ENCODE measurements at regions not wholly inside any gene's neighbourhood (a gene's known extent, or its start where the extent isn't known, plus 50 kb on each side); places are given as distances from the start of the nearest gene placed in this dataset.

DNA sequence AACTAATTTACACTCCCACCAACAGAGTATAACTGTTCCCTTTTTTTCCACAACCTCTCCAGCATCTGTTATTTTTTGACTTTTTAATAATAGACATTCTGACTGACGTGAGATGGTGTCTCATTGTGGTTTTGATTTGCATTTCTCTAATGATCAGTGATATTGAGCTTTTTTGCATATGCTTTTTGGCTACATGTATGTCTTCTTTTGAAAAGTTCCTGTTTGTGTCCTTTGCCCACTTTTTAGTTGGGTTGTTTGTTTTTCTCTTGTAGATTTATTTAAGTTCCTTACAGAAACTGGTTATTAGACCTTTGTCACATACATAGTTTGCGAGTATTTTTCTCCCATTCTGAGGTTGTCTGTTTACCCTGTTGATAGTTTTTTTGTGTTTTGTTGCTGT lies 375.2 kb downstream of the MATN1 start:
- DNase-seq = no peak

DNA sequence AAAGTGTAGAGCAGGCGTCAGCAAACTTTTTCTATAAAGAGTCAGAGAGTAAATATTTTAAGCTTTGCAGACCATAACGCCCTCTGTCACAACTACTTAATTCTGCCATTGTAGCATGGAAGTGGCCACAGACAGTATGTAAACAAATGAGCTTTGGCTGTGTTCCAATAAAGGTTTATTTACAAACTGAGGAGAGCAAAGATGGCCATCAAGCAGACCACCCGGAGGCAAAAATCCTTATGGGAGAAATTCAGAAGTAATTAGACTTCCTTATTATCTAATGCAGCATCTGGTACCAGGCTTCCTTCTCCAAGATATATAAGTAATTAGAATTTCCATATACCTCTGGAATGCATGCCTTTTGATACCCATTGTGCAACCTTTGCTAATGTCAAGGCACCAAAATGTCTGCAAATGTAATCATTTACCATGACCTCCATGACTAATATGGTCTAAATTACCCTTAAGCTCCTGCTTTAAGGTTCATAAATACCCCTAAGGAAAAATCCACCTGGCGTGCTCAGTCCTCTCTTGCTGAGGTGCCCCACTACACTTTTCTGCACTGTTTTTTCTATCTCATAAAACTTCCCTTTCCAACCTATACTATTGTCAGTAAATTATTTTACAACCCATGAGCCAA lies 377.8 kb downstream of the MATN1 start:
- no peak for DNase-seq

DNA sequence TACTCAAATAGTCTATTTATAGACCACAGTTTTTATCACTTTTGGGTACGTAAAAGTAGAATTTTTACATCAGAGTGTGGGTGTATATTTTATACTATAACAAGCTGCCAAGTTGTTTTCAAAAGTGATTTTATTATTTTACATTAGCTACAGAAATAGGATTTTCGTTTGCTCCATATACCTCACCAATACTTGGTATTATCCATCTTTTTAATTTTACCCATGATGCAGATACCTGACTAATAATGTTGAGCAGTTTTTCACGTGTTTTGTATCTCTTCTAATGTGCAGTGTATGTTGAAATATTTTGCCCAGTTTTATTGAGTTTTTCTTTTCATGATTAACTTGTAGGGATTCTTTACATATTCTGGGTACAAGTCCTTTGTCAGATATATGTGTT lies 379.8 kb downstream of the MATN1 start:
- no peak for DNase-seq

DNA sequence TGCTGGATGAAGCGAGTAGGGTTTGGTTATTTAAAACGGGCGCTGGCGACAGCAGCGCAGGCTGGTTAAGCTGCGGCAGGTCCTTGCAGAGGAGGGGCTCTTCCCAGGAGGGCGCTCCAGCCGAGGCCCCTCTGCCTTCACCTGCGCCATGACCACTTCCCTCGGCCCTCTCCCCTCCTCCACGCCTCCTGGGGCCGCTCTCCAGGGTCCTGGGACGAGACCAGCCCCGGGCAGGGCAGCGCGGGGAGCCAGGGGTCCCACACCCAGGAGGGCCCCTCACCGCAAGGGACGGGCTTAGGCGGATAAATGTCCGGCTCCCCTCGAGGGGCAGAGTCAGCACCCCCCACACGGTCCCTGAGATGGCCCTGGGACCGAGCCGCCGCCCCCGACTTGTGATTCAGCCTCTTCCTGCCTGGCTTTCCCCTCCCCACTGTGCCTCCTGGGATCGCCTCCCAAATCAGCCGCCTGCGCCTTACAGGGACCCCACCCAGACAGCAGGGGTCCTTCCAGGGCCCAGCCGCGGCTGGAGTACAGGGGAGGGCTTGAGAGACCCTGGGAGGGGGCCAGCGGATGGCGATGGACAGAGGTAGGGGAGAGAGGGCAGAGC lies 380.7 kb downstream of the MATN1 start:
- DNase-seq = no peak

DNA sequence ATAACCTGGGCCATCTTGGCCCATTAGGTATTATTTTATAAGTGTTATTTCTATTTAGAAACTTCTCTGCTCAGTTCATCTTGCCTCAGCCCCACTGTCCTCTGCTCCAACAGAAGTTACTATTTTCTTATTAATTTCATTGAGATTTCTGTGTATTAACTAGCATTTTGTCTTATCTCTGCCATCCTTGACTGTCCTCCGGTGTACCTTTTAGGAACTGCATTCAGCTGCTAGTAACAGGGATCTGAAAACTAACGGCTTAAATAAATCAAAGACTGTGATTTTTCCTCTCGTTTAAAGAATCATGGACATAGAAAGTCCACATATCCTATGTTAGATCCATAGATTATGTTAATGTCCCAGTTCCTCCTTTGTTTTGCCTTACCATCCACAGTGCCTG lies 382.5 kb downstream of the MATN1 start:
- no peak for DNase-seq

DNA sequence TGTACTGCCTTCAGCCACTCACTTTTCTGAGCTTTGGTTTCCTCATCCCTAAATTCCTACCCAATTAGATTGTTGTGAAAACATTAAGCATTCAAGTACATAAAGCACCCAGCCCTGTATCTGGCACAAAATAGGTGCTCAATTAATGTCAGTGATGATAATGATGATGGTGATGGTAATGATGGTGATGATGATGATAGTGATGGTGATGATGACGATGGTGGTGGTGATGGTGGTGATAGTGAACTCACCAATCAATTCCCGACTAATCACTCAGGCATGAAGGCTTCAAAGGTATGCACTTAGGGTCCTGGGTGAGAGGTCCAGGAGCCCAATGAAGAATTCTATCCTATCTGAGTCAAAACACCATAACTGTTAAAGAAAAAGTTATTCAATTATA lies 383.5 kb downstream of the MATN1 start:
- no peak for DNase-seq

DNA sequence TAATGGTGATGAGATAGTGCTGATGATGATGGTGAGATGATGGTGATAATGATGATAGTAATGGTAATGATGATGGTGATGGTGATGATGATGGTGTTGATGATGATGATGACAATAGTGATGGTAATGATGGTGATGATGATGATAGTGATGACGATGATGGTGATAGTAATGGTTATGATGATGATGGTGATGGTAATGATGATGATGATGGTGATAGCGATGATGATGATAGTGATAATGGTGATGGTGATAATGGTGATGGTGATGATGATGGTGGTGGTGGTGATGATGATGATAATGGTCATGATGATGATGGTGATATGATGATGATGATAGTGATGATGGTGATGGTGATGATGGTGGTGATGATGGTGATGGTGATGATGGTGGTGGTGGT lies 384.6 kb downstream of the MATN1 start:
- DNase-seq = no peak

DNA sequence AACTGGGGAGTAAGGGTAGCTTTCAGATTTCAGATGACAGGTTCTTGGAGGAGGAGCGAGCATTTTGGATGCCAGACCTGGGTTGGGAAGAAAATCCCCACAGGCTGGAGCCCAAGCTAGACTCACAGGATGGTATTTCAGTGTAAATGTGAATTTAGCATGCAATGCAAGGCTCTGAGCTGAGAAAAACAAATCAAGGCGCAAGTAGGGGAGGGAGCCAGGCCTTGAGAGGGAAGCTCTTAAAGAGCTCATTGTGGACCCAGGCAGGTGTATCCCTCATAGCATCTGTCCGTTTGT lies 386.1 kb downstream of the MATN1 start:
- DNase-seq = no peak

DNA sequence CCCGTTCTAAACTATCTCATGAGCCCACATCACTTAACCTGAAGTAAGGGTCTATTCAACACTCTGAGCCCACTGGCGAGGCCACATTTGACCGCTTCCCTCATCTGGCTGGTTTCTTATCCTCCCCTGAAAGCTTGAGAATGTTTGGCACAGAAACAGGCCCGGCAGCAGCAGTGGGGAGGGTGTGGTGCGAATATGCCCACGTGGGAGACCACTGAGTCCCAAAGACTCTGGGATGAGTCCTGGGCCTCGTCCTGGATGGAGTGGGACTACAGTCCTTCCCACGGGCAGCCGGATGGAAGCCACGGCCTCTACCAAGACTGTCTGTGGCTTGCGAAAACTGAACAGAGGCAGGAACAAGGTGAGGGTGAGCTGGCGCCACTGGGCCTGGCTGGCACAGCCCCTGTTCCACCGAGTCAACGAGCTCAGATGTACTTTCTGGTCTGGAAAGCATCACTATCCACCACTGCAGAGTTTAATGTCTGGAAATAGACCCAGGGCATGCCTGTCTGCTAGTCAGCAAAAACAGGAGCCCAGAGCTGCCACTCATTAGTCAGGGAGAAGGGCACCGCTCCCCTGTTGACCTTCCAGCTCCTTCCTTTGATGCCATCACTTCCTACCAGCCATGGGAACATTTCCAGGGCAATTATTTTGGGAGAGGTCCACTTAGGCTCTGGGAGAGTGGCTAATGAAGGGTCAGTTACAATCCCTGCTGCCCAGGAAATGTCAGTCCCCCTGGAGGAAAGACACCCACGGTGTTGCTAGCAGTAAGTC lies 386.6 kb downstream of the MATN1 start:
- DNase-seq = no peak

DNA sequence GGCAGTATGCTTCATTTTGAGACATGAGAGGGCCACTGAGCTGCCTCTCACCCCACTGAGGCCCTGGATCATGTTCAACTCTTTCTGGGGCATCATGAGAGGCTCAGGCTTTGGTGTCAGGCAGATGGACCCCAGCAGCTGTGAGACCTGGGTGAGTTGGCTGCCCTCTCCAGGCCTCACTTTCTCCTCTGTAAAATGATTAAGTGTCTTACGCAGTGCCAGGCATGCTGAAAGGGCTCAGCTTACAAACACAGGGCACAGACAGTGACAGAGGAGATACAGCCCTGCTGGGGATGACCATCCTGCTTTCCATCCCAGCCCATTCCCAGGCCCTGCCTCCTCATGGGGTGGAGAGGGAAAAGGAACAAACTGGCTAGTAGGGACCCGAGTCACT lies 387.4 kb downstream of the MATN1 start:
- DNase-seq = no peak

DNA sequence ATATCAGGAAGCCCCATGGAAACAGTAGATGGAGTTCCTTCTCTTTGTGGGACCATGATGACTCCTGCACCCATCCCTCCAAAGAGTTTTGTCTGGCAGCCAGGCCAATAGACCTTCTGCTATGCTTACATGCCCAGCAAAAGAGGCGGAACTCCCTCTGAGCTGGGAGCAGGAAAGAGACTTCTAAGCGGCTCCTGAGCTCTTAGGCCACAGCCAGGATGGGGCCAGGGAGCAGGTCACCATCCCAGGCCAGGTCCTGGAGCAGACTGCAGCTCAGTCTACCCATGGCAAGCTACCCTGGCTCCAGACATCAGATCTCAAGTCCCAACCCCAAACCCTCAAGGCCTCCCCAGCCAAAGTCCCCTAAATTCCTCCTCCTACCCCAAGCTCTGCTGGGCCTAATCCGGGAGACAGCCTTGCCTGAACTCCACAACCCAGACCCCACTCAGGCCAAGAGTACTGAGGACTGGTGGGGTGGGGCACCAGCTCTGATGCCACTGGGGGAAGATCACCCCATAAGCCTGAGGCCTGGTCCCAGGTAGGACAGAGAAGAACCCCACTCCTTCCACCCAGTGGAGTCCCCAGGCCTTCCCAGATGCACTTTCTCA lies 387.9 kb downstream of the MATN1 start:
- DNase-seq = no peak

DNA sequence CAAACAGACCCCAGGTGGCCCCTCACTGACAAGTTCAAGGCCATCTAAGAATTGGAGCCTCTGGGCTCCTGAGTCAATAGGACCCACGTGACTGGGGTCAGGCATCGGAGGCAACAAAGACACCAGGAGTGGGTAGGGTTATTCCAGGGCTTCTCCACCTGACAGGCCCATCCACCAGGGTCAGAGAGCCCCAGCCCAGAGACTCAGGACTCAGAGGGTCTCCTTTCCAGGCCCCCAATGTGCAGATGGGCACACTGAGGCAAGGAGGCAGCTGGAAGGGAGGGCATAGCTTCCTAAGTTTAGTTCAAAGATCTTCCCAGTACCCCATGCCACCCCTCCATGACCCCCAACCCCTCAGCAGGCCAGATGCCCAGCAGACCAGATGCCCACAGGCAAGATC lies 388.6 kb downstream of the MATN1 start:
- DNase-seq = no peak

DNA sequence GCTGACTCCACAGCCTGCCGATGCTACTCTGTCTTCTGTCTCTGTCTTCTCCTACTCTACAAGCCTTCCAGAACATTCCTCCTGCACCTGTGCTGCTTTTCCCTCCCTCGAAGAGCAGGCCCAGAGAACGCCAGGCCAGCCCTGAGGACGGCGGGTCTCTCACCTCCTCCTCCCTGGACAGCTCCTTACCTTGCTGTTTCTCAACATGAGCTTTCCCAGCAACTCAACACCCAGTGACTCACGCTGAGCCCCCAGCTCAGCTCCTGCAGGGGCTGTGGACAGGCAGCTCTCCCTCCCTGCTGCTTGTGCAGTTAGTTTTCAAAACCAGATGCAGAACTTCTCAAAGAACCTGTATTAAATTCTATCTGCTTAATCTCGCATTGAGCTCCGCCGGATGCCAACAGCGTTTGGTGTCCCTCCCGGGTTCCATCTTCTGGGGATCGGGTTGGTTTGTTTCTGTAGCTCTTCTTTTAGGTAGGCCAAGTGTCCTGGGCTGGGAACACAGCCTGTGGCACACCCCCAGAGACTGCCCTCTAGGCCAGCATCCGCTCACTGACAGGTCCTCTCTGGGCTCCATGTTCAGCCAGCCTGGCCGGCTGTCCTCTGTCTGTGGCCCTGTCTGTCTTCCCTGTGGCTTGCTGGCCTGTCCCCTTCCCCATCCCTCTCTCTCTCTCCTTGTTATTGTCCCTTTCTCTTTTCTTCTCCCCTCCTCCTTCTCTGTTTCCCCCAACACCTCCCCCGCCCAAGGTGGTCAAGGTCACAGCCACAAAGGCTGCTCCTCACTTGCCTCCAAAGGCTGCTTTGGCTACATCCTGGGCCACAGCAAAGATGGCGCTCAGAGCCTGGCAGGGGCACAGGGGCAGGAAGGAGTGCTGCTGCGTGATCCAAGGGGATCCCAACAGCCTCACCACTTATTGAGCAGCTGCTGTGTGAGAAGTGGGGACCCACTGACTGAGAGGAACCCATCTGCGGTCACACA lies 391.0 kb downstream of the MATN1 start:
- no peak for DNase-seq

DNA sequence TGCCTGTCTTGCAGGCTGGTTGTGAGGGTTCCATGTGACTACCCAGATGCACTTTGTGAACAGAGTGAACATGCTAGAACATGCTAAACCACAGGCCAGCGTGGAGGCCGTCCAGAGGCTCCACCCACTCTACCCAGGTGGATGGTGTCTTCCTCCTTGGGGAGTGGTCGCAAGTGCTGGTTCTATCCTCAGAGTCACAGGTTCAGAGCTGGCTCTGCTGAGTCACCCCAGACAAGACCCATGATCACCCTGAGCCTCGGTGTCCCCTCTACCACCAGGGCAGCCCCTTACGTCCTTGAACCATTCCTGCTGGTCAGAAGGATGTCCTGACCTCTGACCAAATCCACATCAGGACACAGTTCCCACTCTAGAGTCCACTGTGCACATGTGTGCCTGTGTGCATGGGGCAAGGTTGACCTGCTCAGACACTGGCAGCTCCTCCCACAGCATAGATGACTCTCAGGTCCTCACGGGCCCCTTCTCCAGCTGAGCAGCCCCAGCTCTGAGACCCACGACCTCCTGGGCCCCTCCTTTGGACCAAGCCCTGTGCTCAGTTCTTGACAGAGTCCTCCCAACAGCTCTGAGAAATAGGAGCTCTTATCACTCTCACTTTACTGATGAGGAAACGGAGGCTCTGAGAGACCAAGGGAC lies 391.8 kb downstream of the MATN1 start:
- DNase-seq = no peak

DNA sequence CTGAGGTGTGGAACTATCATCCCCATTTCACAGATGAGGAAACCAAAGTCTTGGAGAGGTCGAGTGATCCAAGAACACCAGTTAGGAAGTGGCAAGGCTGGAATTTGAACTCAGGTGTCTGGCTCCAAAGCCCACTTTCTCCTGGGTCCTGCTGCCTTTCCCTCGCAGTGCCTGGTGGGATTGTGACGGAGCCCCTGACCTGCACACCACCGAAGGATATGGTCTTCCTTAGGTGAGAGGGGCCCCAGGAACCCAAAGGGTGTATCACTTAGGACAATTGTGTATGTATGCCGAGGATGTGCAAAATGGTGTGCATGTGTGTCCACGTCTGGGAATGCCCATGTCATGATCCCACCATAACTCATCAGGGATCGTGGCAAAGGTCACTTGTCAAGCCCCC lies 392.7 kb downstream of the MATN1 start:
- DNase-seq = no peak

DNA sequence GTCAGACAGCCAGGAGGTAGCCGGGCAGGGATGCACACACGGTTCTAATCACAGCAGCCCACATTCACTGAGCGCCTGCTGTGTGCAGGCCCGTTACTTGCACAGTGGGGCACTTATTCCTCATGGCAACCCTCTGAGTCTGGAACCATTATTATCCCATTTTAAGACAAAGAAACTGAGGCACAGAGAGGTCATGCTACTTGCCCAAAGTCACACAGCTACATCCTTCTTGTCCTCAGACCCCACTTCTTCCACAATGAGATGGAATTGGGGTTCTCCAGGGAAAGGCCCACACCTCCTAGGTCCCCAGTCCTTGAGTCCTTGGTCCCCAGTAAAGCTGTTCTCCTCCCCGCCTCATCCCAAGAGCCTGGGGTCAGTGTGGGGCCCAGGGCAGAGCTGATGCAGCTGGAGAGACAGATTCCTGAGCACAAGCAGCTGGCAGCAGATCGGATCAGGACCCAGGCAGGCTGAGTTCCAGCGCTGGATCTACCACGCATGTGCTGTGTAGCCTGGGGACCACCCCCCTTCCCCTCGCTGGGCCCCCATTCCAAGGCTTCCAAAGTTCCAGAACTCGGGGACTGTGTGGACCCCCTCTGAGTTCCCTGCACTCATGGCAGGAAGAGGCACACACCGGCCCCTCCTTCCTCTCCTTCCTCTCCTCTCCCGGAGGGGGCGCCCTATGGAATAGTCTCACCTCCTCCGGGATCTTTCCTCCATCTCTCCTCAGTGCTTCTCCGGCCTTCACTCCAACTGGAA lies 393.4 kb downstream of the MATN1 start:
- no peak for DNase-seq

DNA sequence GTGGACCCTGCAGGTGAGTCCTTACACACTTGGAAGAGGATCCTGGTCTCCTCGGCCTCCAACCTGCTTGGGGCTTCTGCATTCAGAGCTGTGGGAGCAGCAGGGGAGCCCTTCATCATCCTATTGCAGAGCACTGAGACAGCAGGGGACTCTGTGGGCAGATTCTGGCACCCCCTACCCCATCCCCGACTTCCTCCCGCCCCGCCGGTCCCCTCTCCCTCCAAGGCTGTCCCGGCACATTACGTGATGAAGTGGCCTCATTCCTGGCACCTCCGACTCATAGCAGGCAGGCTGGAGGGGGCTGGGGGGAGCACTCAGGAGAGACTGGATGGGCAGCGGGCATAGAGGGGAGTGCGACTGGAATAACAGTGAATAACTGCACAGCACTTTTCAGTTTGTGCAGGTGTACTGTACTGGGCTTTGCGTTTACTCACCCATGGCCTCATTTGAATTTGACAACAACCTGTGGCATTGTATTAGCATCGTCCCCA lies 394.1 kb downstream of the MATN1 start:
- no peak for DNase-seq

DNA sequence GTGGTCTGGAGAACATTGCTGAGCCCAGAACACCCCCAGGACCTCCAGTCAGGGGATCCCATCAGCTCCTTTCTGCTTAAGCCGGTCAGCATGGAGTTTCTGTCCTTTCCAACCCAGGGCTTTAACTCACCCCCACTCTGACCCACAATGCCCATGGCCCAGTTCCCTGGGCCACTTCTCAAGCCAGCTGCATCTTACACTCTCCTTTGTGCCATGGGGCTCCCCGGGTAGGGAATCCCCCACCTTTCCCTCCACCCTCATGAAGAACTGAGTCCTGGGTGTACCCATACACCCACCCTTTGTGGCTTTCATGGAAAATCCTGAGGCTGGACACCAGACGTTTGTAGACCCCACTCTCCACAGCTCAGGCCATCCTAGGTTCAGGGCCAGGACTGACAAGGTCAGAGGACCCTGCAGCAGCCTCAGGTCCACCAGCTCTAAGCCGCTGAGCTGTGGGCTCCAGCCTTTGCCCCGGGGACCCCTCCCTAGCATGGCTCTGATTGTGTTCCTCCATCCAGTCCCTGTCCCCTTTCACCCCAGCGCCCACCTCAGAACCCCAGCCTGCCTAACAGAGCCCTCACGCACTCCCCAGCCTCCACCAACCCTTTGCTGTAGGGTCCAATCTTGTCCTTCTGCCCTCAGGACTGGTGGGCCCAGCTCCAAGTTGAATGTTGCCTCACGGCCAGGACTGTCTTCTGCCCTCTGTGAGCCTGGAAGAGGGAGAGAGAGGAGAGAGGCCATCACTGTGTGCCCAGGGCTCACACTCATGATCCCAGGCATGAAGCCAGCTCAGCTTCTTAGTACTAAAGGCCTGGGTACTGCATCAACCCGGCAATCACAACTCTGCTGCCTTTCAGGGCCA lies 394.8 kb downstream of the MATN1 start:
- DNase-seq = no peak

DNA sequence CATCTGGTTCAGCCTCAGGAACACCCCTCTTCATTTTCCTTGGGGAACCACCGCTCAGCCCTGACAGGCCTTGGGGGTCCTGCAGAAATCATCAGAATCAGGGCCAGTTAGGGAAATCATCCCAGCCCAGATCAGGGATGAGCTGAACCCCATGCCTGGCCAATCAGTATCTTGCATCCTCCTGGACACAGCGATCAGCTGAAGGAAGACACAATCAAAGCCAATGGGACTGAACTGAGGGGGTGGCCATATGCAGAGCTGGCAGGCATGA lies 395.4 kb downstream of the MATN1 start:
- DNase-seq = no peak

DNA sequence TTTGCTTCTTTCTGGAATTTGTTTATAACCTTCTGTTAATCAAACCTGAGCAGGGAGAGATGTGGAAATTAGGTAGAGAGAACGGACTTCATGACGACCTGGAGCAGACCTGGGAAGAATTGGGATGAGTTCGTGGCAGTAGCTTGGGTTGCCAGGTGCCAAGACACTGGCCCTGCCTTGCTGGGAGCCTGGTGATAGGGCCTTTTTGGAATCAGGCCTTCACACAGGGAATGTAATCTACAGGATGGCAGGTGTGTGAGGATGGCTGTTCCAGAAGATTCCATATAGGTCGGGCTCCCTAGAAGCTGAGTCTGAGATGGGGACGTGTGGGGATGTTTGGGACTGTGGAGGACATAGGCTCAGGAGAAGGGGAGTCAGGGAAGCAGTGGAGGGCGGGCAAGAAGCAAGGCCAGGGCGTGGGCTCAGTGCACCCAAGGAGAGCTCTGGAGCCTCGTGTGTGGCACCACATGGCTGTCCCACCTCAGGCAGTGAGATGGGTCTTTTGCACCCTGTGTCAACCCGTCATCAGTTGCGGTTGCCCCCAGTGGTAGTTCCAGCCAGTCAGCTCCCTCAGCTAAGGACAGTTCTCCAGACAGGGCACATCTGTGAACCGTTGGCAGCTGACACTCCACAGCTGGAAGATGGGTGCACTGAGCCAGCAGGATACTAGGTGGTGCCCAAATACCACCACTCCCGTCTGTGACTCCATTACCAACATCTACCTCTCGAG lies 395.9 kb downstream of the MATN1 start:
- no peak for DNase-seq
